ENCODE measurements at regions not wholly inside any gene's neighbourhood (a gene's known extent, or its start where the extent isn't known, plus 50 kb on each side); places are given as distances from the start of the nearest gene placed in this dataset.

DNA sequence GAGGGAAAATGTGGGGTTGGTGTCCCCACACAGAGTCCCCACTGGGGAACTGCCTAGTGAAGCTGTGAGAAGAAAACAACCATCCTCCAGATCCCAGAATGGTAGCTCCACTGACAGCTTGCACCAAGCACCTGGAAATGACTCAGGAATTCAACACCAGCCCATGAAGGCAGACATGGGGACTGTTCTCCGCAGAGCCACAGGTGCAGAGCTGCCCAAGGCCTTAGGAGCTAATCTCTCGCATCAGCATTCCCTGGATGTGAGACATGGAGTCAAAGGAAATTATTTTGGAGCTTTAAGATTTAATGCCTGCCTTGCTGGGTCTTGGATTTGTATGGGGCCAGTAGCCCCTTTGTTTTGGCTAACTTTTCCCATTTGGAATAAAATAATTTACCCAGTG lies 367.9 kb downstream of the FAM133A start:
- no peak overlapping the region for H3K4me3 ChIP-seq (ENCODE audit: low read depth, low read length)
- DNase-seq (ENCODE audit: low read depth), result no peak
- TF ChIP-seq, protein P1, sequence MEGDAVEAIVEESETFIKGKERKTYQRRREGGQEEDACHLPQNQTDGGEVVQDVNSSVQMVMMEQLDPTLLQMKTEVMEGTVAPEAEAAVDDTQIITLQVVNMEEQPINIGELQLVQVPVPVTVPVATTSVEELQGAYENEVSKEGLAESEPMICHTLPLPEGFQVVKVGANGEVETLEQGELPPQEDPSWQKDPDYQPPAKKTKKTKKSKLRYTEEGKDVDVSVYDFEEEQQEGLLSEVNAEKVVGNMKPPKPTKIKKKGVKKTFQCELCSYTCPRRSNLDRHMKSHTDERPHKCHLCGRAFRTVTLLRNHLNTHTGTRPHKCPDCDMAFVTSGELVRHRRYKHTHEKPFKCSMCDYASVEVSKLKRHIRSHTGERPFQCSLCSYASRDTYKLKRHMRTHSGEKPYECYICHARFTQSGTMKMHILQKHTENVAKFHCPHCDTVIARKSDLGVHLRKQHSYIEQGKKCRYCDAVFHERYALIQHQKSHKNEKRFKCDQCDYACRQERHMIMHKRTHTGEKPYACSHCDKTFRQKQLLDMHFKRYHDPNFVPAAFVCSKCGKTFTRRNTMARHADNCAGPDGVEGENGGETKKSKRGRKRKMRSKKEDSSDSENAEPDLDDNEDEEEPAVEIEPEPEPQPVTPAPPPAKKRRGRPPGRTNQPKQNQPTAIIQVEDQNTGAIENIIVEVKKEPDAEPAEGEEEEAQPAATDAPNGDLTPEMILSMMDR (conservative IDR thresholded peaks at IDR 0.05; ENCODE audit: low read depth, low read length), result no peak

DNA sequence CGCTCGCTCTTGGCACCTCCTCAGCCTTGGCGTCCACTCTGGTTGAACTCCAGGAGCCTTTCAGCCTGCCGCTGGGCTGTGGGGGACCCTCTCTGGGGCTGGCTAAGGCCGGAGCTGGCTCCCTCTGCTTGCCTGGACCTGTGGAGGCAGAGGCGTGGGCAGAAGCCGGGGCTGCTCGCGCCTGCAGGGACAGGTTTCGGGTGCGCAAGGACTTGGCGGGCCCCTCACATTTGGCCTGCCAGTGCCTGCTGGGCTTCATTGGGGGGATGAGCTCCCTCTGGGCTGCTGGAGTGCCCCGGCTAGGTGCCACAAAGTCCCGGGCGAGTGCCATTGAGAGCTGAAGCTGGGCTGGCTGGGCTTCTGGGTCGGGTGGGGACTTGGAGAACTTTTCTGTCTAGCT lies 371.7 kb downstream of the FAM133A start:
- TF ChIP-seq, protein P1 (conservative IDR thresholded peaks at IDR 0.05; ENCODE audit: low read depth, low read length), result no peak
- H3K4me3 ChIP-seq (ENCODE audit: low read depth, low read length), result no peak overlapping the region
- no peak for DNase-seq (ENCODE audit: low read depth)

DNA sequence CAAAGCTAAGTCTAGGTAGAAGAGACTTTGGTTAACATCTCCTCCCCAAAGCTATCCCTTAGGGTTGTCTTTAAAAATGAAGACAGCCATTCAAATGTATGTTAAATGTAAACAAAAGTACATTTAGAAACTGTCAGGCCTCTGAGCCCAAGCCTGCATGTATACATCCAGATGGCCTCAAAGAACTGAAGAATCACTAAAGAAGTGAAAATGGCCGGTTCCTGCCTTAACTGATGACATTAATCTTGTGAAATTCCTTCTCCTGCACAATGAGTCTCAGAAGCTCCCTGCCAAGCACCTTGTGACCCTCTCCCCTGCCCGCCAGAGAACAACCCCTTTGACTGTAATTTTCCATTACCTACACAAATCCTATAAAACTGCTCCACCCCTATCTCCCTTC lies 377.9 kb downstream of the FAM133A start:
- no peak for DNase-seq (ENCODE audit: low read depth)
- H3K4me3 ChIP-seq (ENCODE audit: low read depth, low read length), result no peak overlapping the region
- TF ChIP-seq, protein P1 (conservative IDR thresholded peaks at IDR 0.05; ENCODE audit: low read depth, low read length), result no peak

DNA sequence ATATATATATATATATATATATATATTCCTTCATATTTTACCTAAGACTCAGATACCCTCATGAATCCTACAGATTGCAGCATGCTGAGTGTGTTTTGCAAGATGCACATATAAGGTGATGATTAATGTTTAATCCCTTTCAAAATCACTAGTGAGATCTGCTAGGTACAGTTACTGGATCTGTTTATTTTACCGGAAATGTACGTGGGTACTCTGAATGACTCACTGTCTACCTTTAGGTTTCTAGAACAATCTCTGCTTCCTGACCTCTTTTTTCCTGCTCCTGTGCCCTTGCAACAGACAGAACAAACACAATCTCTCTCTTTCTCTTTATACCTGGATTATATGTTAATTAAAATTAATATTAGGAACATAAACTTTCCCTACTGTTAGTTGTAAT lies 379.6 kb downstream of the FAM133A start:
- no peak for DNase-seq (ENCODE audit: low read depth)
- TF ChIP-seq, protein P1 (conservative IDR thresholded peaks at IDR 0.05; ENCODE audit: low read depth, low read length), result no peak
- H3K4me3 ChIP-seq (ENCODE audit: low read depth, low read length), result no peak overlapping the region

DNA sequence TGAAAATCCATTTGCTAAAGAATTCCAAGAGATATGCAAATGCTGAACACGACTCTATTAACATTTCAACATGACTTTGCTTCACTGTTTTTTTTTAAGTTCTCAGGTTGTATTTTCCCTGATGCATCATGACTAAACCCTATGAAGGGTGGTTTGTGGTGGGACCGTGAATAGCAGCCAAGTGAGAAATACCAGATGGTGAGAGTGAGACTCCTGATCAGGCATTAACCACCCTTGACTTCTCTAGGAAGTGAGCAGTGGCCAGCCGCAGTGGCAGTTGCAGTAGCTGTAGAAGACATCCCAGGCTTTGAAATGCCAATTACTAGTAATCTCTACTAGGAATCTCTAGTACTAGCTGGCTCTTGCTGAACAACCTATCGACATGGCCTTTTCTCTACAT lies 383.4 kb downstream of the FAM133A start:
- no peak overlapping the region for H3K4me3 ChIP-seq (ENCODE audit: low read depth, low read length)
- TF ChIP-seq, protein P1 (conservative IDR thresholded peaks at IDR 0.05; ENCODE audit: low read depth, low read length), result no peak
- no peak for DNase-seq (ENCODE audit: low read depth)

DNA sequence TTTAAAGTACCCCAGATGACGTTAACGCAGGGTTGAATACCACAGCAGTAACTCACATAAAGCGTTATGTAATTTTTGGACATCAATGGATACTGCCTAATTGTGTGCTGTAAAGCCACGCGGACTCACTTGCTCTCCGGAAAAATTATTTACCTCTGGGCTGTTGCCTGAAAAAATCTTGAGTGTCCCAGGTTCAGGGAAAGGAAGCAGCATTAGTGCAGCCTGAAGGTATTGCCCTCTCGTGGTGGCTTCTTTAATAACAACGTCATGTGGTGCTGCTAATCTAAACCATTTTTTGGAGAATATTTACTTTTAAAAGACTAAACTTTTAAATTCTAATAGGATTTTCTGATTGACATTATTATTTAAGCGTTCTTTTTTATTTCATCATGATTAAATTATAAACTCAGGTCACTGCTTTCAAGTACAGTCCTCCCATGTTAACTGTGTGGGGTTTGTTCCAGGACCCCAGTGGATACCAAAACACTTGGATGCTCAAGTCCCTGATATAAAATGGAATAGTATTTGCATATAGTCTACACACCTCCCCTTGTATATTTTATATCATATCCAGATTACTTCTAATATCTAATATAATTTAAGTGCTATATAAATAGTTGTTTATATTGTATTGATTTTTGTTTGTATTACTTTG lies 384.8 kb downstream of the FAM133A start:
- TF ChIP-seq, protein P1 (conservative IDR thresholded peaks at IDR 0.05; ENCODE audit: low read depth, low read length), result peak; percentile 30
- peak; percentile 1 for DNase-seq (ENCODE audit: low read depth)
- no peak overlapping the region for H3K4me3 ChIP-seq (ENCODE audit: low read depth, low read length)

DNA sequence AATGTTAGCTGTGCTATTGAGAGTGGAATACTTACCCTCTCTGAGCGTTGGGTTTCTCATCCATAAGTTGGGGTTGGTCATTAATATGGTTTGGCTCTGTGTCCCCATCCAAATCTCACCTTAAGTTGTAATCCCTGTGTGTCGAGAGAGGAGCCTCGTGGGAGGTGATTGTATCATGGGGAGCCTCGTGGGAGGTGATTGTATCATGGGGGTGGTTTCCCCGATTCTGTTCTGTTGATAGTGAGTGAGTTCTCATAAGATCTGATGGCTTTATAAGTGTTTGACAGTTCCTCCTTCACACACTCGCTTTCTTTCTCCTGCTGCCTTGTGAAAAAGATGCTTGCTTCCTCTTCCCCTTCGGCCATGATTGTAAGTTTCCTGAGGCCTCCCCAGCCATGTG lies 391.1 kb downstream of the FAM133A start:
- H3K4me3 ChIP-seq (ENCODE audit: low read depth, low read length), result no peak overlapping the region
- no peak for DNase-seq (ENCODE audit: low read depth)
- TF ChIP-seq, protein P1 (conservative IDR thresholded peaks at IDR 0.05; ENCODE audit: low read depth, low read length), result no peak

Data from choroid plexus epithelial cell (primary cell).